Esophagus mucosa (tissue), 1 donor: ENCODE measurements at regions not wholly inside any gene's neighbourhood (a gene's known extent, or its start where the extent isn't known, plus 50 kb on each side); places are given as distances from the start of the nearest gene placed in this dataset.
A peak's percentile ranks its signal among the peaks of the same experiment; 100 is the strongest.

Source experiments
- ATAC-seq: fragments of 200-7000 bp; cut with Tn5 transposase; one replicate; pipeline ENCODE4 v1.9.1; 2020
- donor health status: DM: yes; HTN: yes; CAD: no.

- no peak for ATAC-seq
These were observed 117.1 kb upstream of the TUT7 start for GRCh38 chr9:86471171-86471815.

DNA sequence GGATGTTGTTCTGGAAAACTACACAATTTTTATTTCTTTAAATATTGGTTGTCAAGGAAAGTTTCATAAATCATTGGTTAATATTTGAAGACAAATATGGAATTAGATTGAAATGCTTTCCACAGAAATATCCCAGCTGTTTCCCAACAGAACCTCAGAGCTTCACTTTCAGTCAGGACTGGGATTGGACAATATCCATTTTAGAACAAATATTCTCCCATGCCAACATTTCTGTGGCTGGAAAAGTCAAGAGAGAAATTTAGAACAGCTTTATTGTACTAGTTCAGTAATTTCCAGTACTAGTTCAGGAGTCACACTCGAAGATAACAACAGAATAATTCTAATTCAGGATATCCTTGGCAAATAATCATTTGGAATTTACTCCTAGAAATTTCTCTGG, 116.1 kb upstream of the TUT7 start:
- ATAC-seq = no peak

DNA sequence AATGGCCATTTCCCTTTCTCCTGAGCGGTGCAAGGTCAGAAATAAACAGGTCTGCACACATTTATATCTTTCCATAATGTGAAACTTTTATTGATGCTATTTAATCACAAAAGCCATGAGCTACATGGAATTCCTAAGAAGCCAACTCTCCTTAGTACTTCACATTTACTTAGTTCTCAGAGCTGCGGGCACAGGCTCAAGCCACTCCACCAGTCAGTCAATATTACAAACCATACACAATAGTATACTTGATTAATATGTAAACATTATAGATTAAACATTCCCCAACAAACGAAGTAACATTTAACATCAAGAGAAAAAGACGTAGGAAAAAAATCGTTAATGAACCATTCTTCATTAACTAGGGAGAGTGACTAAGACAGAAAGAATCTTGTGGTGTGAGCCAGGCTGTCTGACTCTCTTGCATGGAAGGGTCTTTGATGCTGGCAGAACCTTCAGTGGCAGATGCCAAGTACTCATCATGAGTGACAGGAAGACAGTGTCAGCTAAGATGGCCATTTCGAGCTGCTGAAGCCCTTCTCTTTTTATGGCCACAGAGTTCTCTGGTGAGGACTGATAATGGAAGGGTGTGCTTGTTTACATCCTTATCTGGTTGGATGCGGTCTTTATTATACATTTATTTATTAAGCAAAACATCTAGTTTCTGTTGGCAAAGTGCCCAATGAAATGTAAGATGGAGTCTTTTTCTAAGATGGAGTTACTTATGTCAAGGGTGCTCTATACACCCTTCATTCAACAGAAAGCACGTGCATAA, 115.5 kb upstream of the TUT7 start:
- ATAC-seq = no peak

GRCh38 chr9:86464242-86464641, 110.0 kb upstream of the TUT7 start:
- ATAC-seq = no peak

DNA sequence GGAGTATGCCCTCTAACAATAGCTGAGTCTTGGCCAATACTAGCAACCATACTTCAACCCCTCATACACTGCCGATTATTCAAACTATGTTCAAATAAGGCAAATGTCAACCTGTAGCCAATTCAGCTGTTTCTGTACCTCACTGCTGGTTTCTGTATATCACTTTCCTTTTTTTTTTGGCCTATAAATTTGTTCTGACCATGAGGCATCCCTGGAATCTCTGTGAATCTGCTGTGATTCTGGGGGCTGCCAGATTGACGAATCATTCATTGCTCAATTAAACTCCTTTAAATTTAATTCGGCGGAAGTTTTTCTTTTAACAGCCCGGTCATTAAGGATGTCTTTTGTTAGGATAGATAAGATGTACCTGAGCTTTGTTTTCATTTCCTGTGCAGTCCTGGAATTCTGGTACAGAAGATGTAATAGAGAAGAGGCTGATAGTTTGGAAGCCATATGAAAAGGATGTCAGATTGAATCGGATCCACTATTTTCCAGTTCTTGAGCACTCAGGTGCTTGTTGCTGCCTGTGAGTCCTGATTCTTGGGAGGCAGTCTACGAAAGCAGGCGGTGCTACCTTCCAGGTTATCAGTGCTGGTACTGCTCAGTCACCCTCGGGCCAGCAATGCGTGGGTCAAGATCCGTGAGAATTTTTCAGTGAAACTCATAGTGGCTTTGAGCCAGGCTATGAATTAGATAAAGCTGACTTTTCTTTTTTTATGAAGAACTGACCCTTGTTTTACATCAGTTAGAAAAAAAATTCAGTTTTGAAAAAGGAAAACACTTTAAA, 106.2 kb upstream of the TUT7 start:
- no peak for ATAC-seq

DNA sequence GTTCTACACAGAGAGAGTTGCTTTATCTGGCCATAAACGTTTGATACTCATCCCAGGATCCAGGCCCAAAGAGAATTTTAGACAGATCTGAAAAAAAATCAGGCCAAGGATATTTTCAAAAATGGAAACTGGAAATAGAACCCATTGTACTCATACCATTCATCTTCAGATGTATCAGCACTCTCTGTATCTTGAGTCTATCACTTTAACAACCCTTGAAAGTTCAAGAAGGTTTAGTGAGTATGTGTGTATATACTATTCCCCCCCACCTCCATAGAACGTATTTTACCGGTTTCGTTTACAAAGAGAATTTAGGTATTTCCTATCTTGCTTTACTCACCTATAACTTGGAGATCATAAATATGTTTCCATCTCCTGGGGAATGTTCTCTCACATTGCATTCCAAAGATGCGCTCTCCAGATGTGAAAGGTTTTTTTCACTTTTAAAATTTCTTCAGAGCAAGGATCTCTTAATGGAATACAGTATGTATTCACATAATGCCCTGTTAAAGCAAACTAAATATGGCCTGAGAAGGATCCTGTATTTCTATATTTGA, 105.5 kb upstream of the TUT7 start:
- ATAC-seq = no peak

GRCh38 chr9:86459191-86459590, 105.0 kb upstream of the TUT7 start:
- ATAC-seq = no peak

DNA sequence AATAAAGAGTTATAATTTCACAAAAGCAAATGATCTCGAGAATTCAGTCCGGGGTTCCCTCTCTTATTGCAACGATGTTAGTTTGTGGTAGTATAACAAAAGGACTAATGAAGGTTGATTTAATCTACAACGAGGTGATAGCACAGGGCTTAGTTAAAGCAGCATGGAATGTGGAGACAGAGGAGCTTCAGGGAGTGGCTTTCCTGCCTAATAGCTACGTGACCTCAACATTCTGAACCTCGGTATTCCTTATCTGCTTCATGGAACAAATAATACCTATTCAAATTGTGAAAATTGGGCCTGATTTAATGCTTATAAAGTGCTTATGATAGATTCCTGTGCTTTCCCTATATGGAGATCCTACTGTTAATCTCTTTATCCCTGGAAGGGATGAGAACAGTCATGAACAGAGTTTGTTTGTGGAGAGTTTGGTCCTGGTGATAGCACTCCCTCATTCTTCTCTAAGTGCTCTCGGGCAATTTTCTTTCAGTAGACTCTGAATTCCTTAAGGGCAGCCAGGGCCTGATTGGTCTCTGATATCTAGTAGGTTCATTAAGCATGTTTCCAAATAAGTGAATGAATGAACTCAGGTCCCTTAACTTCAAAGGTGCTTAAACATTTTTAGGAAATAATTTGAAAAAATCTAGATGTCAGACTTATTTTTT, 104.1 kb upstream of the TUT7 start:
- no peak for ATAC-seq

GRCh38 chr9:86456416-86456815, 102.2 kb upstream of the TUT7 start:
- no peak for ATAC-seq

DNA sequence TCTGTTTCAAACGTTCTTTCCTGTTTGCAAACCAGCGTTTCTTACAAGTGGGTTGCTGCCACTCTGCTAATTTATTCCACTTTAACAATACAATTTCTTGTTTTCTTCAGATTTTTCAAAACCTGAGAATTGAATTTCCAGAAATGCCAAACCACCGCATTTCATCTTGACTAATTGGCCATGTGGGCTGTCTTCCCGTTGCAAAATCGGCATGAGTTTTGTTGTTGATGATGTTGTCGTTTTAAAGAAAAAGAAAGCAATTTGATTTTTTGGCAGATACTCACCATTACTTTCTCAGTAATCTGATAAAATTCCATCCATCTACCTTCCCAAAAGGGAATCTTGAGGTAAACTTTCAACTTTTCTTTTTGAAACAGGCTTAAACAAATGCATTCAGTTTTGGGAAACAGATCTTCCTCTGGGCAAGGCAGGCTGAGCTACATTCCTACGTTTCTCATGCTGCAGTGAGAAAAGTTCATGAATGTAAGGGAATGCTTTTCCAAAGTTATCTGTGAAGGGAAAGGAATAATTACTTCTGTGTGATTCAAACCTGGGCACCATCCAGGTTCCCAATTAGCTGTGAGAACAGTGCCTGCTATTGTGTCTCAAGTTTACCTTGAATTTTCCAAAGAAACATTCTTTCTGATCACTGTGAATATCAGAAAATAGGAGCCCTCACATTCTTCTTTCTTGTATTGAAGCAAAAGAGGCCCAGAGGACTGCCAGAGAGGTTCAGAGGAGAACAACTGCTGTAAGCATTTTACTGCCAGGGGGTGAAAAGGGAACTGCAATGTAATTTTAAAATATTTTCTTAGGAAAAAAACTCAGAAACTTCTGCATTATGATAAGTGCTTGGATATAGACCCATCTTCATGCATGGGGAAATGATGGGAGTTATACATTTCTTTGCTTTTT, 100.7 kb upstream of the TUT7 start:
- no peak for ATAC-seq

DNA sequence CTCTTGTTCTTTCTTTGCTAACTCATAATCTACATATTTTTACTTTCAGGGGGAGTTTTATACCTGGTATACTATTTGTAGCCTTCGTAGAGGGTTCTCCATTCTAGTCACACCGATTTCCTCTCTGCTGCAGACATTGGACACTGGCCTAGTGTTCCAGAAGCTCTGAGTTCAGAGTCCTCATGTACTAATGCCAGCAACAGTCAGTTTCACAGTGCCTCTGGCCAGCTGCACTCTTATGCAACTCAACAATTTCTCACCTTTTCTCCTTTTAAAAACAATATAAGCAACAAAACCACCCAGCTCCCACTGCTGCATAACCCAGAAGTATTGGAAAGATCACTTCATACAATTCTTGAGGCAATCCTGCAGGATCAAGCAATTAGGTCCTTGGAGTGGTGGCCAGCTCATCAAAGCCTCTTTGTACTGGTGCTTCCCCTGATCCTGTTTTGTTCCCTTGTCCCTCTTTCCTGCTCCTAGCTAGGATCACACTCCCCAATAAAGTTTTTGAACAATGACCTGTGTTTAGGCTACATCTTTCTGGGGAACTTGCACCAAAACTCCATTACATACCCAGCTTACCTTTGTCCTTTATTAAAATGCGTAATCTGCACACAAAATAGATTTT, 98.1 kb upstream of the TUT7 start:
- ATAC-seq = no peak

DNA sequence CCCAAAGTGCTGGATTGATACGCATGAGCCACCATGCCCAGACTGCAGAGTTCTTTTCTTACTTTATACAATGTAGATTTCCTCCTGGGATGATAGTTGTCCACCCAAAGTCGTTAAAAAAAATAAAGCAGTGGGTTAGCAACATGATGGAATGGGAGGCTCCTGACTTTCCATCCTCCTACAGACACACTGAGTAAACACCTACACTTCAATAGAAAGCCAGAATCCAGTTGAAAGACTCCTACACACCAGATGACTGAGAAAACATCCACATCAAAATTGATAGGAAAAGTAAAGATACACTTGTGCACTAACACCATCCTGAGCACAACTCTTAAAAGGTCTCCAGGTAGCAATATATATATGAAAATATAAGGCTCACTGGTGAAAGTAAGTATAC, 95.0 kb upstream of the TUT7 start:
- no peak for ATAC-seq

DNA sequence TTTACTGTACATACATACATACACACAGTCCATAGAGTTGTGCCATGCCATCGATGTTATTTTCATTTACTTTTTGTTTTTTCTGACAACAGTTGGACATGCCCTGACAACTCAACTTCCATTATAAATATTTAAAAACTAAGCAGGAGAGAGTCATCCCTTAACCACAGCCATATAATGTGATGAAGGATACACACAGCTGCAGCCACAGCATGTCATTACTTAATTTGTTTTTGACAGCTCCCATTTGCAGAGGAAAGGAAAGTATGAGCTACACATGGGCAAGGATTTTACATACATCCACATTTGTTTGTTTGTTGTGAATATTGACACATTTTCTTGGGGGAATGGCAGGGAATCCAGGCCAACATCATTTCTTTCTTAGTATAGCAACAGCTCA, 91.5 kb upstream of the TUT7 start:
- ATAC-seq = no peak

DNA sequence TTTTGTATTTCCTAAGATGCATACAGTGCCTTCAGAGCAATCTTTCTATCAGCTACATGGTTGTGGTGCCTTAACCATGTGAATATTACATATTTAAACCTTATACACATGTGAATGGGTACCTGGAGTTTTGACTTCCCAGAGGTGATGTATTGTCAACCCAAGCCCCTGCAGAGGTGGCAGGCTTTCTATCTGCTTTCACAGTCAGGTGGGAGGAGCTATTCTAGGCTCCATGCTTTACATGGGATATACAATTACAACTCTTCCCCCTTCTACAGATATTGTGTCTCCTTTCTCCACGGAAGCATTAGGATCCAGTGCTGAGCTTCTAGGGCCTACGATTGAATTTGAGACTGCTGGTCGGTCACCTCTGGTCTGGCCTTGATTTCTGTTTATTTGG, 89.8 kb upstream of the TUT7 start:
- ATAC-seq = no peak

GRCh38 chr9:86434039-86434726, 80.0 kb upstream of the TUT7 start:
- ATAC-seq = peak; percentile 23

DNA sequence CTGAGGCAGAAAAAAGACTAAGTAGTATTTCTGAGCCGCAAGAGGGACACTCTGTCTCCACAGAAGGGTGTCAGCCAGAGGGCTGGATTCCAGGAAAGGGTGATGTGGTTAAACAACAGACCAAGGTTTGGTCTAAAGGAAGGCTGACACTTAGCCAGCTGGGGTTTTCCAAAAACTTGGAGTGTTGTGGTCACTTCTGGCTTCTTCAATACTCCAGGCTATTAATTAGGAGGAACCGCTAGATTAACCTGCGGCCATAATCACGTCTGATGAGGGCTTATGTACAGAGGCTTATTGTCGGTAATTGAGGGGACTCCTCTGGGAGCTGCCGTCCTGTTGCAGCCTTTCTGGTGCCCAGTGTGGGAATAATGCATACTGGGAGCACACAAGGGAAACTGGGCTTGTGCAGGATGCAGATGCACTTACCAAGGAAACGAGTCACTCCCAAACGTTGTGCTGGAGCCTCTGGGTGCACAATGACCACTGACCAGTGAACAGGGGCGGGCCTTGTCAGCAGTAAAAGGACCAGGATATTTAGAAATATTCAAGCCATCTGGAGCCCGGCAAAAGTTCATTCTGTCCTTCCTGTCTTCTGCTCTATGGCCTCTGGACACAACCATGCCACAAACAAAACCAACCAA, 70.2 kb upstream of the TUT7 start:
- no peak for ATAC-seq

DNA sequence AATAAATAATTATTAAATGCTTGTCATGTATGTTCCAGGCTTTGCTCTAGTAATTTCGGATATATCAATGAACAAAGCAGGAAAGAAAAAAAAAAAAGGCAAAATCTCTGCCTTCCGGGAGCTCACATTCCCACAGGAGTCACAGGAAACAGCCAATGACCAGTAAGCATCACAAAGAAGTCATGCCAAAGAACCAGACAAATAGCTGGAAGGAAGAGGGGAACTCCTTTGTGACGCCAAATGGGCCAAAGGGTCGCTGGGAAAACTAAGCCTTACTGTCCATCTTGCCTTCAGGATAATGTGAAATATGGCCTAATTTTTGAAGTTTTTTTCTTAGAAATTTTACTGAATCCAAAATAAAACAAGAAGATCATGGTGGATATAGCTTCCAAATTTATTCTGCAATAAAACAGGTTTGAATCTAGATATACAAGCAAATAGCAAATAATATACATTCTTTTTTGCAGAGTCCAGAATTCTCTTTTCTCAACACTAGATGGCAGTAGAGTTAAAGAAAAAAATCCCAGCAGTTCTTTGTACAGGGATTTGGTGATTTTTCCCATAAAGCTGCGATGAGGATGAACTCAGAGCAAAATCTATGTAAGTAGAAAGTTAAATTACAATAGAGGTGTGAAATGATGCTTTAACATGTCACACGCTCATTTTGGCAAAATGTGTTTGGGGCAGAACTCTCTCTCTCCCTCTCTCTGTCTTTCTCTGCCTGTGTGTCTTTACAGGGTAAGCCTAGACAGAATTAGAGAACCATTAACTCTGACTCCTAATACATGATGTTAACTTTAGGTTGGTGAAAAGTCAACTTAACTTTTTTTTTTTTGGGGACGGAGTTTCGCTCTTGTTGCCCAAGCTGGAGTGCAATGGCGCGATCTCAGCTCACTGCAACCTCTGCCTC, 60.0 kb upstream of the TUT7 start:
- no peak for ATAC-seq

DNA sequence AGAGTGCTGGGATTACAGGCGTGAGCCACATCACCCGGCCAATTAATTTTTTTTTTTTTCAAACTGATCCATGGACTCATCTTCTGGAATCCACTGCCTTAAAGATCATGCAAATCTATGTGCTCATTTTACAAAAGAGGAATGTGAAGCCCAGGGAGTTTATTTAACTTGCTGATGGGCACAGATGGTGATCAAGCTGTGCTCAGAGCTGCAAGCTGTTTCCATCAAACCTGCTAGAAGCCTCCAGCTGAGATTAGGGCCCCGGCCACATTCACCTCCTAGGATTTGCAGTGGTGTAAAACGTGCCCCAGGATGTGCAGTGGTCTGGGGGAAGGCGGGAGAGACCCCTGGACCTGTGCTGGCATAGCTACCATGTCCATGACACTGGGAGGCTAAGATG, 56.1 kb upstream of the TUT7 start:
- ATAC-seq = no peak

- ATAC-seq = peak; percentile 52
These were observed 53.9 kb upstream of the TUT7 start for GRCh38 chr9:86408121-86408520.
